GM12878 (cell line): ENCODE measurements at regions not wholly inside any gene's neighbourhood (a gene's known extent, or its start where the extent isn't known, plus 50 kb on each side); places are given as distances from the start of the nearest gene placed in this dataset.

Experiments
- ATAC-seq: fragments of 200-7000 bp; cut with Tn5 transposase; 3 replicates; pipeline ENCODE4 v1.9.1; 2020; ENCODE audit warnings: mild to moderate bottlenecking, moderate library complexity
- BruUV-seq: library from RNA; stranded (reverse); fragments of 400-500 nt; replicated peaks from 2 replicates; lab custom pipeline; 2021; lab: Mats Ljungman, UMichigan
- CTCF ChIA-PET: fragments of 300-600 bp; sonication (Branson Sonifier 250); formaldehyde crosslinking; extraction: SDS; loops from one replicate; lab custom pipeline; 2021; ENCODE audit warnings: inconsistent platforms; lab: Yijun Ruan, JAX
- POLR2A ChIA-PET: fragments of 350-600 bp; formaldehyde crosslinking; extraction: SDS; loops from one replicate; lab custom pipeline; 2021; ENCODE audit warnings: inconsistent platforms; lab: Charles Lee
- RAD21 ChIA-PET: fragments of 300-600 bp; sonication (Branson Sonifier 250); formaldehyde crosslinking; loops from one replicate; lab custom pipeline; 2023; ENCODE audit warnings: antibody characterized with exemption; ENCODE audit not compliant: unreplicated experiment; lab: Charles Lee
- SMC1A ChIA-PET: fragments of 300-600 bp; sonication (Branson Sonifier 250); formaldehyde crosslinking; loops from one replicate; lab custom pipeline; 2023; ENCODE audit not compliant: unreplicated experiment, uncharacterized antibody; lab: Charles Lee
- DNase-seq: peaks from one replicate; pipeline ENCODE4 v3.0.0-alpha.2; 2011; ENCODE audit warnings: low read depth, low spot score
- FAIRE-seq: peaks from 3 replicates; lab custom pipeline; 2011; peaks lifted over from hg19 to GRCh38; lab: Jason Lieb, UNC
- H2AFZ ChIP-seq: 2 replicates; pipeline ENCODE4 v1.6.0; 2011; ENCODE audit warnings: low read depth, low read length, control low read depth; ENCODE audit not compliant: control insufficient read depth
- H3K27ac ChIP-seq: 2 replicates; pipeline ENCODE4 v1.5.1; 2011; ENCODE audit warnings: control low read depth; ENCODE audit not compliant: control insufficient read depth, insufficient read depth
- H3K27me3 ChIP-seq, 2 experiments: replicated peaks in 1 of 2; 2 replicates each; pipeline versions ENCODE4 v1.6.0 to v1.6.1; 2011; ENCODE audit warnings: low read length in 1 of 2; ENCODE audit not compliant: control insufficient read depth in 2 of 2, insufficient read depth in 2 of 2
- H3K36me3 ChIP-seq, 2 experiments: 2 replicates each; pipeline ENCODE4 v1.5.1; 2011; ENCODE audit warnings: low read length in 1 of 2; ENCODE audit not compliant: control insufficient read depth in 2 of 2, insufficient read depth in 2 of 2
- H3K4me1 ChIP-seq: 2 replicates; pipeline ENCODE4 v1.6.1; 2011; ENCODE audit warnings: mild to moderate bottlenecking, low read length, moderate library complexity, mixed read lengths; ENCODE audit not compliant: control insufficient read depth, insufficient read depth
- H3K4me2 ChIP-seq: 2 replicates; pipeline ENCODE4 v1.6.0; 2011; ENCODE audit warnings: control low read depth; ENCODE audit not compliant: control insufficient read depth, insufficient read depth
- H3K4me3 ChIP-seq: fragments of 200-600 bp; sonication (generic); 2 replicates; pipeline ENCODE4 v1.5.1; 2016
- H3K79me2 ChIP-seq: 2 replicates; pipeline ENCODE4 v1.6.0; 2011; ENCODE audit warnings: low read length; ENCODE audit not compliant: control insufficient read depth, insufficient read depth
- H3K9ac ChIP-seq: 2 replicates; pipeline ENCODE4 v1.8.0; 2011; ENCODE audit warnings: low read length, control low read depth, mixed read lengths; ENCODE audit not compliant: control insufficient read depth, insufficient read depth
- H3K9me3 ChIP-seq: replicated peaks from 3 replicates; pipeline ENCODE4 v1.5.1; 2011; ENCODE audit warnings: mild to moderate bottlenecking, low read length; ENCODE audit not compliant: control insufficient read depth, insufficient read depth
- H4K20me1 ChIP-seq: 2 replicates; pipeline ENCODE4 v1.6.0; 2011; ENCODE audit not compliant: control insufficient read depth, insufficient read depth
- BHLHE40 ChIP-seq, 2 experiments: fragments of 450-650 bp in 1 of 2; IDR thresholded peaks; 2 replicates each; pipeline ENCODE4 v1.6.1; 2011 to 2017; ENCODE audit warnings: low read depth in 2 of 2, borderline replicate concordance in 1 of 2, improper control_type of control experiment in 1 of 2, low read length in 1 of 2, mild to moderate bottlenecking in 1 of 2
- CHD2 ChIP-seq: IDR thresholded peaks from 2 replicates; pipeline ENCODE4 v1.6.1; 2011; ENCODE audit warnings: low read depth, low read length, improper control_type of control experiment, borderline replicate concordance
- FOS ChIP-seq: IDR thresholded peaks from 3 replicates; pipeline ENCODE4 v1.6.1; 2011; ENCODE audit warnings: borderline replicate concordance; ENCODE audit not compliant: insufficient read length; ENCODE audit errors: extremely low read depth
- IKZF1 ChIP-seq: fragments of 450-650 bp; conservative IDR thresholded peaks from 2 replicates; pipeline ENCODE4 v1.6.1; 2017; ENCODE audit warnings: antibody characterized with exemption, mild to moderate bottlenecking
- IRF5 ChIP-seq: fragments of 450-650 bp; IDR thresholded peaks from 2 replicates; pipeline ENCODE4 v1.6.1; 2017; ENCODE audit warnings: borderline replicate concordance
- NR2C1 ChIP-seq: fragments of 450-650 bp; IDR thresholded peaks from 2 replicates; pipeline ENCODE4 v1.6.1; 2017; ENCODE audit warnings: antibody characterized with exemption, mild to moderate bottlenecking, moderate library complexity
- RCOR1 ChIP-seq: conservative IDR thresholded peaks from 2 replicates; pipeline ENCODE4 v1.6.1; 2012; ENCODE audit warnings: low read depth, low read length, improper control_type of control experiment
- SPI1 ChIP-seq: IDR thresholded peaks from 2 replicates; pipeline ENCODE4 v1.6.1; 2011; ENCODE audit warnings: low read depth, mild to moderate bottlenecking, low read length, moderate library complexity, borderline replicate concordance; ENCODE audit not compliant: insufficient read depth
- WGBS: methylation state at CpG from one replicate; pipeline ENCODE4 v1.1.6; 2016; ENCODE audit warnings: low lambda C conversion rate; ENCODE audit not compliant: insufficient replicate concordance, insufficient coverage; ENCODE audit errors: missing lambda C conversion rate; 5-methylcytosine and 5-hydroxymethylcytosine counted together
- in situ Hi-C: fragments of 300-500 bp; cut with MboI; formaldehyde crosslinking; loops from 9 replicates; pipeline ENCODE4 v1.14.3; 2018; ENCODE audit warnings: mixed read lengths
- intact Hi-C: fragments of 100-400 bp; cut with micrococcal nuclease; formaldehyde crosslinking; loops from one replicate; pipeline ENCODE4 v1.14.2; 2022; ENCODE audit not compliant: unreplicated experiment
- TF ChIP-seq, protein P1 (sequence below): fragments of 450-650 bp; IDR thresholded peaks from 2 replicates; pipeline ENCODE4 v1.6.1; 2017; ENCODE audit warnings: mild to moderate bottlenecking

- Histone ChIP-seq H3K9me3 (no peaks in the 10 kb centered on the region), H2AFZ (peak overlapping the region; percentile 37), H3K4me3 (no peak overlapping the region), H3K36me3 (no peaks in the 10 kb centered on the region), H3K9ac (no peak overlapping the region), H3K27ac (no peak overlapping the region), H3K4me2 (no peak overlapping the region), H4K20me1 (no peaks in the 10 kb centered on the region), H3K27me3 (no peaks in the 10 kb centered on the region; a peak in 3 of 4 replicates), H3K79me2 (no peaks in the 10 kb centered on the region), H3K4me1 (no peaks in the 10 kb centered on the region)
- no TSS peak for BruUV-seq
- CTCF ChIA-PET: no interaction called here
- ATAC-seq (peak; percentile 40), DNase-seq (no peak), FAIRE-seq (no peak)
- TF ChIP-seq SPI1 (peak; percentile 64; the same call in 1 of the 2 replicates), FOS (no peak), NR2C1 (no peak), RCOR1 (no peak), CHD2 (peak; percentile 79), IRF5 (peak; percentile 65; the same call in 1 of the 2 replicates), IKZF1 (0 out of 2 replicates have a peak, but pooled peaks have one; percentile 19), BHLHE40 (IDR thresholded peaks at IDR 0.05; ENCODE audit: borderline replicate concordance in 1 of 2, low read depth in 2 of 2, low read length in 1 of 2) (peak in 1 of 2 experiments; percentile 54; a peak in 1 of 4 replicates)
- TF ChIP-seq, protein P1, sequence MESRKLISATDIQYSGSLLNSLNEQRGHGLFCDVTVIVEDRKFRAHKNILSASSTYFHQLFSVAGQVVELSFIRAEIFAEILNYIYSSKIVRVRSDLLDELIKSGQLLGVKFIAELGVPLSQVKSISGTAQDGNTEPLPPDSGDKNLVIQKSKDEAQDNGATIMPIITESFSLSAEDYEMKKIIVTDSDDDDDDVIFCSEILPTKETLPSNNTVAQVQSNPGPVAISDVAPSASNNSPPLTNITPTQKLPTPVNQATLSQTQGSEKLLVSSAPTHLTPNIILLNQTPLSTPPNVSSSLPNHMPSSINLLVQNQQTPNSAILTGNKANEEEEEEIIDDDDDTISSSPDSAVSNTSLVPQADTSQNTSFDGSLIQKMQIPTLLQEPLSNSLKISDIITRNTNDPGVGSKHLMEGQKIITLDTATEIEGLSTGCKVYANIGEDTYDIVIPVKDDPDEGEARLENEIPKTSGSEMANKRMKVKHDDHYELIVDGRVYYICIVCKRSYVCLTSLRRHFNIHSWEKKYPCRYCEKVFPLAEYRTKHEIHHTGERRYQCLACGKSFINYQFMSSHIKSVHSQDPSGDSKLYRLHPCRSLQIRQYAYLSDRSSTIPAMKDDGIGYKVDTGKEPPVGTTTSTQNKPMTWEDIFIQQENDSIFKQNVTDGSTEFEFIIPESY: 0 out of 2 replicates have a peak, but pooled peaks have one; percentile 60
- 36% methylated on average over 11 of the region's 11 CpGs for WGBS
- in situ Hi-C loops: no loop called here
- intact Hi-C loops: no loop called here
- SMC1A ChIA-PET: interaction anchor here (0.9 to 1.4 kb wide), 2 partner anchors 11 to 12 kb away, joined by 3 to 4 read pairs; no protein-coding TSS in a partner anchor
- POLR2A ChIA-PET: no interaction called here
- RAD21 ChIA-PET: no interaction called here
Measured at GRCh38 chr15:77858792-77859490, 218.6 kb downstream of the TBC1D2B start.
